IMR-90 (cell line): ENCODE measurements at regions not wholly inside any gene's neighbourhood (a gene's known extent, or its start where the extent isn't known, plus 50 kb on each side); places are given as distances from the start of the nearest gene placed in this dataset.

ENCODE experiments used
- CEBPB ChIP-seq: IDR thresholded peaks from 2 replicates; pipeline ENCODE4 v1.6.1; 2012; ENCODE audit warnings: low read depth, low read length, improper control_type of control experiment
- CHD1 ChIP-seq: IDR thresholded peaks from 2 replicates; pipeline ENCODE4 v1.6.1; 2012; ENCODE audit warnings: low read depth, low read length, improper control_type of control experiment
- FOS ChIP-seq: fragments of 150-350 bp; IDR thresholded peaks from 2 replicates; pipeline ENCODE4 v1.6.1; 2016; ENCODE audit warnings: low read depth, low read length
- MAFK ChIP-seq: IDR thresholded peaks from 2 replicates; pipeline ENCODE4 v1.6.1; 2012; ENCODE audit warnings: low read depth, low read length, improper control_type of control experiment
- MAZ ChIP-seq: IDR thresholded peaks from 2 replicates; pipeline ENCODE4 v1.6.1; 2012; ENCODE audit warnings: low read depth, mild to moderate bottlenecking, low read length, improper control_type of control experiment, moderate library complexity, borderline replicate concordance
- POLR2A ChIP-seq: IDR thresholded peaks from 2 replicates; pipeline ENCODE4 v1.6.1; 2012; ENCODE audit warnings: mild to moderate bottlenecking, low read depth, low read length
- RAD21 ChIP-seq: IDR thresholded peaks from 2 replicates; pipeline ENCODE4 v1.6.1; 2012; ENCODE audit warnings: low read length, improper control_type of control experiment
- RCOR1 ChIP-seq: IDR thresholded peaks from 2 replicates; pipeline ENCODE4 v1.6.1; 2012; ENCODE audit warnings: mild to moderate bottlenecking, low read length, improper control_type of control experiment; ENCODE audit not compliant: insufficient replicate concordance
- RFX5 ChIP-seq: IDR thresholded peaks from 2 replicates; pipeline ENCODE4 v1.8.0; 2012; ENCODE audit warnings: low read depth, mild to moderate bottlenecking, low read length, moderate library complexity
- SMC3 ChIP-seq: fragments of 150-350 bp; IDR thresholded peaks from 2 replicates; pipeline ENCODE4 v1.6.1; 2016; ENCODE audit warnings: low read depth, mild to moderate bottlenecking, antibody characterized with exemption, low read length, moderate library complexity
- TF ChIP-seq, protein P1 (sequence below): conservative IDR thresholded peaks from 2 replicates; pipeline ENCODE4 v1.5.1; 2012; ENCODE audit warnings: mild to moderate bottlenecking, low read depth, low read length, improper control_type of control experiment

DNA sequence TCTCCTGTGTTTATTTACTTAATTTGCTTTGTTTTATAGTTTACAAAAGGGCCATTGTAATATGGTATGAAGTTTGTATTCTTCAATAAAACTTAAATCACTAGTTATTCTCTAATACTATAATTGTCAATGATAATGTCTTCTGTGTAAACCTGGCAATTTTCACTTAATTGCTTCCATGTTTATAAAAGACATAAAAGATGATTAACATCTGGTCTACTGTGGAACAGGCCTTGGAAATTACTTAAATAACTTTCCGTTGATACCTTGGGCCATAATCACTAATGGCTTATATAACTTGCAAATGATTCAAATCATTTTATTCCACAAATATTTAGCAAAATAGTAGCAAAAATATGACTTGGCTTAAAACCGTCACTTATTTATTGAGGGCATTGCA, 743.8 kb downstream of the DSC3 start:
- TF ChIP-seq, protein P1, sequence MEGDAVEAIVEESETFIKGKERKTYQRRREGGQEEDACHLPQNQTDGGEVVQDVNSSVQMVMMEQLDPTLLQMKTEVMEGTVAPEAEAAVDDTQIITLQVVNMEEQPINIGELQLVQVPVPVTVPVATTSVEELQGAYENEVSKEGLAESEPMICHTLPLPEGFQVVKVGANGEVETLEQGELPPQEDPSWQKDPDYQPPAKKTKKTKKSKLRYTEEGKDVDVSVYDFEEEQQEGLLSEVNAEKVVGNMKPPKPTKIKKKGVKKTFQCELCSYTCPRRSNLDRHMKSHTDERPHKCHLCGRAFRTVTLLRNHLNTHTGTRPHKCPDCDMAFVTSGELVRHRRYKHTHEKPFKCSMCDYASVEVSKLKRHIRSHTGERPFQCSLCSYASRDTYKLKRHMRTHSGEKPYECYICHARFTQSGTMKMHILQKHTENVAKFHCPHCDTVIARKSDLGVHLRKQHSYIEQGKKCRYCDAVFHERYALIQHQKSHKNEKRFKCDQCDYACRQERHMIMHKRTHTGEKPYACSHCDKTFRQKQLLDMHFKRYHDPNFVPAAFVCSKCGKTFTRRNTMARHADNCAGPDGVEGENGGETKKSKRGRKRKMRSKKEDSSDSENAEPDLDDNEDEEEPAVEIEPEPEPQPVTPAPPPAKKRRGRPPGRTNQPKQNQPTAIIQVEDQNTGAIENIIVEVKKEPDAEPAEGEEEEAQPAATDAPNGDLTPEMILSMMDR, result no peak
- TF ChIP-seq CEBPB (no peak), MAZ (no peak), FOS (no peak), POLR2A (no peak), RAD21 (no peak), CHD1 (no peak), MAFK (no peak), SMC3 (no peak), RCOR1 (no peak), RFX5 (no peak)
